Right lobe of liver (tissue), 6 donors: ENCODE measurements at regions not wholly inside any gene's neighbourhood (a gene's known extent, or its start where the extent isn't known, plus 50 kb on each side); places are given as distances from the start of the nearest gene placed in this dataset.
A peak's percentile ranks its signal among the peaks of the same experiment; 100 is the strongest.

Experiments
- ATAC-seq, 4 donors: fragments of 200-7000 bp; cut with Tn5 transposase; one replicate each; pipeline ENCODE4 v1.9.1; 2020; ENCODE audit warnings: mild to moderate bottlenecking in 4 of 4, moderate library complexity in 4 of 4
- DNase-seq, 3 donors: peaks; one replicate each; pipeline ENCODE4 v3.0.0-alpha.2; 2020
- H3K27ac ChIP-seq, 3 donors: fragments of 200-600 bp; one replicate each; pipeline ENCODE4 v1.8.0; 2022
- H3K27me3 ChIP-seq, 2 donors: fragments of 200-600 bp; one replicate each; pipeline ENCODE4 v1.8.0; 2022
- H3K36me3 ChIP-seq, 4 donors: fragments of 200-600 bp; sonication (generic) in 1 of 4; one replicate each; pipeline versions ENCODE4 v1.5.1 to v1.8.0; 2017 to 2022; ENCODE audit warnings: control low read depth in 1 of 4
- H3K4me1 ChIP-seq, 4 donors: fragments of 200-600 bp; sonication (generic) in 1 of 4; one replicate each; pipeline versions ENCODE4 v1.5.1 to v1.8.0; 2017 to 2022; ENCODE audit warnings: control low read depth in 1 of 4
- H3K4me3 ChIP-seq, 3 donors: fragments of 200-600 bp; one replicate each; pipeline ENCODE4 v1.8.0; 2022
- H3K9me3 ChIP-seq, 4 donors: fragments of 200-600 bp; sonication (generic) in 1 of 4; one replicate each; pipeline versions ENCODE4 v1.5.1 to v1.8.0; 2017 to 2022; ENCODE audit warnings: control low read depth in 1 of 4
- POLR2A ChIP-seq: fragments of 450-650 bp; IDR thresholded peaks from one replicate; pipeline ENCODE4 v1.6.1; 2017; ENCODE audit warnings: antibody characterized with exemption, mild to moderate bottlenecking
- WGBS: methylation state at CpG from one replicate; pipeline ENCODE4 v1.1.6; 2018; ENCODE audit warnings: low coverage, low lambda C conversion rate; ENCODE audit not compliant: insufficient coverage; ENCODE audit errors: missing lambda C conversion rate; 5-methylcytosine and 5-hydroxymethylcytosine counted together
- intact Hi-C, 2 donors: fragments of 100-400 bp; cut with DNase I; formaldehyde crosslinking; loops; one replicate each; pipeline versions ENCODE4 v1.11.2 to v1.14.1; 2022
- TF ChIP-seq, protein P1 (sequence below), 4 donors: fragments of 200-600 bp in 3 of 4; fragments of 450-650 bp in 1 of 4; IDR thresholded peaks; one replicate each; pipeline versions ENCODE4 v1.5.1 to v1.8.0; 2016 to 2022; ENCODE audit warnings: antibody characterized with exemption in 4 of 4, mild to moderate bottlenecking in 2 of 4
- donor health status: DM: no; HTN: yes; CAD: no.
- donor health status: DM: no; HTN: no; CAD: no.
- donor health status: DM: no; HTN: no; CAD: no.
- donor health status: DM: no; HTN: yes; CAD: no.
- donor health status: DM: no; HTN: yes; CAD: no.

- Histone ChIP-seq H3K36me3 (no peaks in the 10 kb centered on the region), H3K4me1 (peaks cover 0 to 4% (median 0%) of the 10 kb centered on the region in 4 donors), H3K27ac (no peak overlapping the region), H3K4me3 (no peak overlapping the region), H3K27me3 (no peaks in the 10 kb centered on the region), H3K9me3 (no peaks in the 10 kb centered on the region)
- intact Hi-C loops: no loop called here
- ATAC-seq: no peak
- 77% methylated on average over 2 of the region's 2 CpGs for WGBS
- no peak for DNase-seq
- no peak for TF ChIP-seq POLR2A
- TF ChIP-seq, protein P1, sequence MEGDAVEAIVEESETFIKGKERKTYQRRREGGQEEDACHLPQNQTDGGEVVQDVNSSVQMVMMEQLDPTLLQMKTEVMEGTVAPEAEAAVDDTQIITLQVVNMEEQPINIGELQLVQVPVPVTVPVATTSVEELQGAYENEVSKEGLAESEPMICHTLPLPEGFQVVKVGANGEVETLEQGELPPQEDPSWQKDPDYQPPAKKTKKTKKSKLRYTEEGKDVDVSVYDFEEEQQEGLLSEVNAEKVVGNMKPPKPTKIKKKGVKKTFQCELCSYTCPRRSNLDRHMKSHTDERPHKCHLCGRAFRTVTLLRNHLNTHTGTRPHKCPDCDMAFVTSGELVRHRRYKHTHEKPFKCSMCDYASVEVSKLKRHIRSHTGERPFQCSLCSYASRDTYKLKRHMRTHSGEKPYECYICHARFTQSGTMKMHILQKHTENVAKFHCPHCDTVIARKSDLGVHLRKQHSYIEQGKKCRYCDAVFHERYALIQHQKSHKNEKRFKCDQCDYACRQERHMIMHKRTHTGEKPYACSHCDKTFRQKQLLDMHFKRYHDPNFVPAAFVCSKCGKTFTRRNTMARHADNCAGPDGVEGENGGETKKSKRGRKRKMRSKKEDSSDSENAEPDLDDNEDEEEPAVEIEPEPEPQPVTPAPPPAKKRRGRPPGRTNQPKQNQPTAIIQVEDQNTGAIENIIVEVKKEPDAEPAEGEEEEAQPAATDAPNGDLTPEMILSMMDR (IDR thresholded peaks at IDR 0.05): no peak
Observed at GRCh38 chr6:14226051-14226660, 108.6 kb downstream of the CD83 start.

GRCh38 chr6:14228571-14228970 lies 111.0 kb downstream of the CD83 start:
- TF ChIP-seq, protein P1 (IDR thresholded peaks at IDR 0.05): no peak
- no peak for TF ChIP-seq POLR2A
- Histone ChIP-seq H3K9me3 (no peaks in the 10 kb centered on the region), H3K4me3 (no peak overlapping the region), H3K27ac (no peak overlapping the region), H3K4me1 (no peaks in the 10 kb centered on the region), H3K27me3 (no peaks in the 10 kb centered on the region), H3K36me3 (no peaks in the 10 kb centered on the region)
- intact Hi-C loops: no loop called here
- WGBS: 52% methylated on average over 4 of the region's 7 CpGs
- DNase-seq (no peak), ATAC-seq (no peak)

GRCh38 chr6:14231071-14231483 lies 113.5 kb downstream of the CD83 start:
- ATAC-seq (no peak), DNase-seq (no peak)
- TF ChIP-seq, protein P1 (IDR thresholded peaks at IDR 0.05): no peak
- no peak for TF ChIP-seq POLR2A

GRCh38 chr6:14231501-14232280 lies 114.1 kb downstream of the CD83 start:
- WGBS: 64% methylated on average over 7 of the region's 7 CpGs
- H3K36me3 ChIP-seq: no peaks in the 10 kb centered on the region
- intact Hi-C loops: no loop called here
- DNase-seq (peak in 1 of 3 donors; percentile 54), ATAC-seq (no peak)
- no peaks in the 10 kb centered on the region for H3K27me3 ChIP-seq
- H3K4me1 ChIP-seq: no peaks in the 10 kb centered on the region
- H3K9me3 ChIP-seq: no peaks in the 10 kb centered on the region
- H3K4me3 ChIP-seq: no peak overlapping the region
- no peak overlapping the region for H3K27ac ChIP-seq
- TF ChIP-seq, protein P1 (IDR thresholded peaks at IDR 0.05): no peak

More at GRCh38 chr6:14231071-14231483, 113.5 kb downstream of the CD83 start:
- intact Hi-C loops: no loop called here
- no peaks in the 10 kb centered on the region for H3K9me3 ChIP-seq
- WGBS: 83% methylated on average over 5 of the region's 6 CpGs
- no peaks in the 10 kb centered on the region for H3K4me1 ChIP-seq
- no peaks in the 10 kb centered on the region for H3K36me3 ChIP-seq
- H3K27me3 ChIP-seq: no peaks in the 10 kb centered on the region
- H3K27ac ChIP-seq: no peak overlapping the region
- H3K4me3 ChIP-seq: no peak overlapping the region
